A549 (cell line): ENCODE measurements at regions not wholly inside any gene's neighbourhood (a gene's known extent, or its start where the extent isn't known, plus 50 kb on each side); places are given as distances from the start of the nearest gene placed in this dataset.

ENCODE experiments used
- ATAC-seq, 2 experiments: fragments of 200-7000 bp in 1 of 2; fragments of >200 bp in 1 of 2; cut with Nextera tagmentation in 1 of 2; cut with Tn5 transposase in 1 of 2; 3 replicates each; pipeline versions ENCODE4 v1.8.0 to v1.9.1; 2018 to 2020; ENCODE audit warnings: mild to moderate bottlenecking in 1 of 2, moderate library complexity in 1 of 2
- CTCF ChIA-PET: fragments of 300-600 bp; sonication (Branson Sonifier 250); formaldehyde crosslinking; extraction: SDS; loops from one replicate; lab custom pipeline; 2021; ENCODE audit warnings: antibody characterized with exemption, inconsistent platforms; lab: Yijun Ruan, JAX
- POLR2A ChIA-PET: fragments of 350-600 bp; formaldehyde crosslinking; extraction: SDS; loops from one replicate; lab custom pipeline; 2021; ENCODE audit warnings: antibody characterized with exemption, inconsistent platforms; lab: Yijun Ruan, JAX
- DNase-seq, 2 experiments: peaks; one replicate each; pipeline versions ENCODE4 v3.0.0 to v3.0.0-alpha.2; 2011 to 2016; ENCODE audit warnings: low read depth in 1 of 2, low spot score in 1 of 2
- FAIRE-seq: peaks from 2 replicates; lab custom pipeline; 2011; peaks lifted over from hg19 to GRCh38; lab: Jason Lieb, UNC
- H3K27ac ChIP-seq, 2 experiments: fragments of >200 bp; sonication (Bioruptor Twin); formaldehyde crosslinking; 3 replicates each; pipeline ENCODE4 v1.5.1; 2016 to 2017
- H3K4me1 ChIP-seq: fragments of >200 bp; sonication (Bioruptor Twin); formaldehyde crosslinking; 3 replicates; pipeline ENCODE4 v1.6.1; 2016
- H3K4me2 ChIP-seq: fragments of >200 bp; sonication (Bioruptor Twin); formaldehyde crosslinking; 3 replicates; pipeline ENCODE4 v1.6.1; 2016
- H3K4me3 ChIP-seq: fragments of >200 bp; sonication (Bioruptor Twin); formaldehyde crosslinking; 3 replicates; pipeline ENCODE4 v1.5.1; 2016
- H3K9me3 ChIP-seq: fragments of >200 bp; sonication (Bioruptor Twin); formaldehyde crosslinking; 3 replicates; pipeline ENCODE4 v1.6.1; 2016
- BHLHE40 ChIP-seq: IDR thresholded peaks from 2 replicates; pipeline ENCODE4 v1.6.1; 2012; ENCODE audit warnings: low read depth, low read length, inconsistent platforms
- CBX8 ChIP-seq: fragments of 200-600 bp; sonication (generic); IDR thresholded peaks from 2 replicates; pipeline ENCODE4 v1.6.1; 2016
- CHD4 ChIP-seq: fragments of 200-600 bp; sonication (generic); IDR thresholded peaks from 2 replicates; pipeline ENCODE4 v1.6.1; 2016; ENCODE audit warnings: antibody characterized with exemption, mild to moderate bottlenecking, borderline replicate concordance
- EHMT2 ChIP-seq: fragments of 200-600 bp; sonication (generic); IDR thresholded peaks from 2 replicates; pipeline ENCODE4 v1.6.1; 2016; ENCODE audit warnings: antibody characterized with exemption, low read depth, mild to moderate bottlenecking, moderate library complexity
- EP300 ChIP-seq, 2 experiments: fragments of >200 bp; sonication (Bioruptor Twin); formaldehyde crosslinking; IDR thresholded peaks; 2 replicates in 1 of 2; 3 replicates in 1 of 2; pipeline ENCODE4 v1.6.1; 2016 to 2017
- ESRRA ChIP-seq: fragments of 150-350 bp; IDR thresholded peaks from 2 replicates; pipeline ENCODE4 v1.6.1; 2014; ENCODE audit warnings: mild to moderate bottlenecking, low read length, borderline replicate concordance
- FOSL2 ChIP-seq, 2 experiments: fragments of 450-650 bp in 1 of 2; fragments of >200 bp in 1 of 2; sonication (Bioruptor Twin) in 1 of 2; formaldehyde crosslinking; IDR thresholded peaks; 2 replicates each; pipeline versions ENCODE4 v1.5.0 to v1.6.1; 2016 to 2020; ENCODE audit warnings: mild to moderate bottlenecking in 1 of 2, moderate library complexity in 1 of 2
- GATA3 ChIP-seq: IDR thresholded peaks from 2 replicates; pipeline ENCODE4 v1.6.1; 2012; ENCODE audit warnings: borderline replicate concordance
- HOXB13 ChIP-seq: fragments of 250-450 bp; sonication (Bioruptor Pico); IDR thresholded peaks from 2 replicates; pipeline ENCODE4 v1.5.0; 2020; ENCODE audit warnings: low read depth, mild to moderate bottlenecking, moderate library complexity
- HOXB5 ChIP-seq: fragments of 250-450 bp; sonication (Bioruptor Pico); IDR thresholded peaks from 2 replicates; pipeline ENCODE4 v1.5.0; 2020; ENCODE audit warnings: mild to moderate bottlenecking, moderate library complexity
- JUN ChIP-seq, 2 experiments: fragments of >200 bp; sonication (Bioruptor Twin); formaldehyde crosslinking; IDR thresholded peaks; 2 replicates in 1 of 2; 3 replicates in 1 of 2; pipeline ENCODE4 v1.6.1; 2016 to 2017
- KDM5A ChIP-seq: fragments of 200-600 bp; sonication (generic); IDR thresholded peaks from 2 replicates; pipeline ENCODE4 v1.6.1; 2016; ENCODE audit warnings: antibody characterized with exemption, mild to moderate bottlenecking
- MYC ChIP-seq: IDR thresholded peaks from 2 replicates; pipeline ENCODE4 v1.6.1; 2012; ENCODE audit warnings: mild to moderate bottlenecking, inconsistent platforms, low read length, improper control_type of control experiment, borderline replicate concordance
- NFE2L2 ChIP-seq: fragments of 150-350 bp; conservative IDR thresholded peaks from 2 replicates; pipeline ENCODE4 v1.6.1; 2014; ENCODE audit warnings: low read length
- NPAS2 ChIP-seq: fragments of 250-450 bp; sonication (Bioruptor Pico); IDR thresholded peaks from 2 replicates; pipeline ENCODE4 v1.8.0; 2022; ENCODE audit warnings: mild to moderate bottlenecking, moderate library complexity, borderline replicate concordance
- PHF8 ChIP-seq: fragments of 200-600 bp; sonication (generic); IDR thresholded peaks from 2 replicates; pipeline ENCODE4 v1.6.1; 2016; ENCODE audit warnings: low read depth, mild to moderate bottlenecking, antibody characterized with exemption, moderate library complexity, borderline replicate concordance
- RCOR1 ChIP-seq: fragments of 150-350 bp; IDR thresholded peaks from 2 replicates; pipeline ENCODE4 v1.6.1; 2014; ENCODE audit warnings: antibody characterized with exemption, low read length, low read depth
- ZNF302 ChIP-seq: fragments of 250-450 bp; sonication (Bioruptor Pico); IDR thresholded peaks from 2 replicates; pipeline ENCODE4 v1.9.0; 2021; ENCODE audit warnings: inconsistent platforms, mild to moderate bottlenecking, moderate library complexity
- ZSCAN20 ChIP-seq: fragments of 250-450 bp; sonication (Bioruptor Pico); IDR thresholded peaks from 2 replicates; pipeline ENCODE4 v1.8.0; 2022; ENCODE audit warnings: mild to moderate bottlenecking, moderate library complexity
- WGBS: methylation state at CpG from one replicate; pipeline ENCODE4 v1.1.6; 2017; ENCODE audit errors: missing lambda C conversion rate; 5-methylcytosine and 5-hydroxymethylcytosine counted together
- TF ChIP-seq, protein P1 (sequence below): fragments of >200 bp; sonication (Bioruptor Twin); formaldehyde crosslinking; IDR thresholded peaks from 3 replicates; pipeline ENCODE4 v1.5.1; 2016
- TF ChIP-seq, protein P2 (sequence below): fragments of 450-650 bp; IDR thresholded peaks from 2 replicates; pipeline ENCODE4 v1.6.1; 2014; ENCODE audit warnings: antibody characterized with exemption
- TF ChIP-seq, protein P3 (sequence below): IDR thresholded peaks from 2 replicates; pipeline ENCODE4 v1.6.1; 2012
- TF ChIP-seq, protein P4 (sequence below): fragments of 200-600 bp; sonication (generic); IDR thresholded peaks from 2 replicates; pipeline ENCODE4 v1.6.1; 2016; ENCODE audit warnings: antibody characterized with exemption, mild to moderate bottlenecking, moderate library complexity

DNA sequence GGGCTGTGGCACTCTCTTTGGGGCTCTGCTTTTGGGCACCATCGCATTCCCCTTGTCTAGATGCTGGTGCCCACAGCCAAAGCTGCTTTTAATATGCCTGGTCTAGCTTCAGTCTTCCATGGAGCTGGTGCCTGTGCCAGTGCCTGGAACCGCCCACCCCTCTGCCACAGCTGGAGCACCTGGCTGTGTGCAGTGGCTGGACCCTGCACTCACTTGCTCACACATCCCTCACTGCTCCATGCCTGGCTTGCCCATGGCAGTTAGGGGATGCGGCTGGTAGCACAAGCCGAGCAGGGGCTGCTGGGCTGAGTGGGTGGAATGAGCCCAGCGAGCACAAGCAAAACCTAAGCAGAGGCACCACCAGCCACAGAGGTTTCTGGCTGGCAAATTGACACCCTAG is 1145.9 kb upstream of the LRRTM3 start:
- H3K9me3 ChIP-seq = no peaks in the 10 kb centered on the region
- ChIA-PET POLR2A (no interaction called here), CTCF (no interaction called here)
- ATAC-seq = no peak
- H3K27ac ChIP-seq = no peak overlapping the region
- no peak for DNase-seq
- FAIRE-seq = no peak
- H3K4me1 ChIP-seq = no peaks in the 10 kb centered on the region
- WGBS = 51% methylated on average over 5 of the region's 5 CpGs
- H3K4me3 ChIP-seq = no peak overlapping the region
- no peak overlapping the region for H3K4me2 ChIP-seq
- TF ChIP-seq, protein P1, sequence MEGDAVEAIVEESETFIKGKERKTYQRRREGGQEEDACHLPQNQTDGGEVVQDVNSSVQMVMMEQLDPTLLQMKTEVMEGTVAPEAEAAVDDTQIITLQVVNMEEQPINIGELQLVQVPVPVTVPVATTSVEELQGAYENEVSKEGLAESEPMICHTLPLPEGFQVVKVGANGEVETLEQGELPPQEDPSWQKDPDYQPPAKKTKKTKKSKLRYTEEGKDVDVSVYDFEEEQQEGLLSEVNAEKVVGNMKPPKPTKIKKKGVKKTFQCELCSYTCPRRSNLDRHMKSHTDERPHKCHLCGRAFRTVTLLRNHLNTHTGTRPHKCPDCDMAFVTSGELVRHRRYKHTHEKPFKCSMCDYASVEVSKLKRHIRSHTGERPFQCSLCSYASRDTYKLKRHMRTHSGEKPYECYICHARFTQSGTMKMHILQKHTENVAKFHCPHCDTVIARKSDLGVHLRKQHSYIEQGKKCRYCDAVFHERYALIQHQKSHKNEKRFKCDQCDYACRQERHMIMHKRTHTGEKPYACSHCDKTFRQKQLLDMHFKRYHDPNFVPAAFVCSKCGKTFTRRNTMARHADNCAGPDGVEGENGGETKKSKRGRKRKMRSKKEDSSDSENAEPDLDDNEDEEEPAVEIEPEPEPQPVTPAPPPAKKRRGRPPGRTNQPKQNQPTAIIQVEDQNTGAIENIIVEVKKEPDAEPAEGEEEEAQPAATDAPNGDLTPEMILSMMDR = no peak
- no peak for TF ChIP-seq RCOR1
- no peak for TF ChIP-seq CBX8
- TF ChIP-seq ZNF302 (CRISPR knock-in tag) = no peak
- TF ChIP-seq CHD4 = no peak
- TF ChIP-seq MYC = no peak
- TF ChIP-seq, protein P2, sequence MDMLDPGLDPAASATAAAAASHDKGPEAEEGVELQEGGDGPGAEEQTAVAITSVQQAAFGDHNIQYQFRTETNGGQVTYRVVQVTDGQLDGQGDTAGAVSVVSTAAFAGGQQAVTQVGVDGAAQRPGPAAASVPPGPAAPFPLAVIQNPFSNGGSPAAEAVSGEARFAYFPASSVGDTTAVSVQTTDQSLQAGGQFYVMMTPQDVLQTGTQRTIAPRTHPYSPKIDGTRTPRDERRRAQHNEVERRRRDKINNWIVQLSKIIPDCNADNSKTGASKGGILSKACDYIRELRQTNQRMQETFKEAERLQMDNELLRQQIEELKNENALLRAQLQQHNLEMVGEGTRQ = no peak
- no peak for TF ChIP-seq EHMT2
- no peak for TF ChIP-seq ESRRA

DNA sequence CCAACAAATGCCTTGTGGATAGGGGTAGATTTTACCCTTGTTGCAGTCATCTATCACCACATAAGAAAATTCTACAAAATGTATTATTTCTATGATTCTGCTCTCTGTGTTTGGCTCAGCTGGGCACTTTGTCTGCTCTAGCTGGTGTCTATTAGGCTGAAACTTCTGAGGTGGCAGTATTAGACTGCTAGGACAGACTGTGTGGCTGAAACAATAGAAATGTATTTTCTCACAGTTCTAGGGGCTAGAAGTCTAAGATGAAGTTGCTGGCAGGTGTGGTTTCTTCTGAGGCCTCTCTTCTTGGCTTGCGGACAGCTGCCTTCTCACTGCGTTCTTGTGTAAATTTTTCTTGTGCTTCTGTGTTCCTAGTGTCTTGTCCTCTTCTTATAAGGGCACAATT is 1139.6 kb upstream of the LRRTM3 start:
- Histone ChIP-seq H3K9me3 (no peaks in the 10 kb centered on the region), H3K4me2 (no peak overlapping the region), H3K4me1 (no peaks in the 10 kb centered on the region), H3K27ac (no peak overlapping the region), H3K4me3 (no peak overlapping the region)
- CTCF ChIA-PET = no interaction called here
- no peak for TF ChIP-seq BHLHE40
- no peak for TF ChIP-seq PHF8
- no peak for TF ChIP-seq HOXB5 (CRISPR knock-in tag)
- no peak for TF ChIP-seq GATA3
- no peak for TF ChIP-seq FOSL2 (IDR thresholded peaks at IDR 0.05)
- TF ChIP-seq FOSL2 (CRISPR knock-in tag; IDR thresholded peaks at IDR 0.05) = no peak
- TF ChIP-seq ESRRA = no peak
- TF ChIP-seq HOXB13 (CRISPR knock-in tag) = no peak
- no peak for TF ChIP-seq KDM5A
- no peak for TF ChIP-seq EP300 (IDR thresholded peaks at IDR 0.05)
- TF ChIP-seq, protein P3, sequence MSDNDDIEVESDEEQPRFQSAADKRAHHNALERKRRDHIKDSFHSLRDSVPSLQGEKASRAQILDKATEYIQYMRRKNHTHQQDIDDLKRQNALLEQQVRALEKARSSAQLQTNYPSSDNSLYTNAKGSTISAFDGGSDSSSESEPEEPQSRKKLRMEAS = no peak
- no peak for TF ChIP-seq ZSCAN20 (CRISPR knock-in tag)
- TF ChIP-seq JUN (IDR thresholded peaks at IDR 0.05) = no peak
- TF ChIP-seq, protein P4, sequence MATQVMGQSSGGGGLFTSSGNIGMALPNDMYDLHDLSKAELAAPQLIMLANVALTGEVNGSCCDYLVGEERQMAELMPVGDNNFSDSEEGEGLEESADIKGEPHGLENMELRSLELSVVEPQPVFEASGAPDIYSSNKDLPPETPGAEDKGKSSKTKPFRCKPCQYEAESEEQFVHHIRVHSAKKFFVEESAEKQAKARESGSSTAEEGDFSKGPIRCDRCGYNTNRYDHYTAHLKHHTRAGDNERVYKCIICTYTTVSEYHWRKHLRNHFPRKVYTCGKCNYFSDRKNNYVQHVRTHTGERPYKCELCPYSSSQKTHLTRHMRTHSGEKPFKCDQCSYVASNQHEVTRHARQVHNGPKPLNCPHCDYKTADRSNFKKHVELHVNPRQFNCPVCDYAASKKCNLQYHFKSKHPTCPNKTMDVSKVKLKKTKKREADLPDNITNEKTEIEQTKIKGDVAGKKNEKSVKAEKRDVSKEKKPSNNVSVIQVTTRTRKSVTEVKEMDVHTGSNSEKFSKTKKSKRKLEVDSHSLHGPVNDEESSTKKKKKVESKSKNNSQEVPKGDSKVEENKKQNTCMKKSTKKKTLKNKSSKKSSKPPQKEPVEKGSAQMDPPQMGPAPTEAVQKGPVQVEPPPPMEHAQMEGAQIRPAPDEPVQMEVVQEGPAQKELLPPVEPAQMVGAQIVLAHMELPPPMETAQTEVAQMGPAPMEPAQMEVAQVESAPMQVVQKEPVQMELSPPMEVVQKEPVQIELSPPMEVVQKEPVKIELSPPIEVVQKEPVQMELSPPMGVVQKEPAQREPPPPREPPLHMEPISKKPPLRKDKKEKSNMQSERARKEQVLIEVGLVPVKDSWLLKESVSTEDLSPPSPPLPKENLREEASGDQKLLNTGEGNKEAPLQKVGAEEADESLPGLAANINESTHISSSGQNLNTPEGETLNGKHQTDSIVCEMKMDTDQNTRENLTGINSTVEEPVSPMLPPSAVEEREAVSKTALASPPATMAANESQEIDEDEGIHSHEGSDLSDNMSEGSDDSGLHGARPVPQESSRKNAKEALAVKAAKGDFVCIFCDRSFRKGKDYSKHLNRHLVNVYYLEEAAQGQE = no peak
- no peak for TF ChIP-seq NPAS2
- TF ChIP-seq NFE2L2 = no peak
- no peak for TF ChIP-seq RCOR1
- 98% methylated on average over 2 of the region's 2 CpGs for WGBS
- DNase-seq = no peak
- POLR2A ChIA-PET = no interaction called here
- ATAC-seq = no peak
- FAIRE-seq = no peak
